ENCODE measurements at regions not wholly inside any gene's neighbourhood (a gene's known extent, or its start where the extent isn't known, plus 50 kb on each side); places are given as distances from the start of the nearest gene placed in this dataset.

GRCh38 chr12:3336606-3337311, 154.2 kb upstream of the PRMT8 start:
- no peak overlapping the region for H3K27ac ChIP-seq
- TF ChIP-seq CTCF (conservative IDR thresholded peaks at IDR 0.05) = no peak

- no peak overlapping the region for H3K27ac ChIP-seq
- TF ChIP-seq CTCF (conservative IDR thresholded peaks at IDR 0.05) = no peak
Observed at GRCh38 chr12:3337944-3338343, 153.1 kb upstream of the PRMT8 start.

- no peak for TF ChIP-seq CTCF (conservative IDR thresholded peaks at IDR 0.05)
- H3K27ac ChIP-seq = no peak overlapping the region
Observed at GRCh38 chr12:3339221-3339620, 151.8 kb upstream of the PRMT8 start.

GRCh38 chr12:3341594-3341993, 149.4 kb upstream of the PRMT8 start:
- no peak for TF ChIP-seq CTCF (conservative IDR thresholded peaks at IDR 0.05)

GRCh38 chr12:3342051-3342450, 149.0 kb upstream of the PRMT8 start:
- H3K27ac ChIP-seq = peak overlapping the region; percentile 37; the same call in 1 of the 2 replicates
- peak; percentile 52 for TF ChIP-seq CTCF (conservative IDR thresholded peaks at IDR 0.05)

More at GRCh38 chr12:3341594-3341993, 149.4 kb upstream of the PRMT8 start:
- H3K27ac ChIP-seq = peak overlapping the region; percentile 37; the same call in 1 of the 2 replicates

GRCh38 chr12:3348055-3348454, 142.9 kb upstream of the PRMT8 start:
- H3K27ac ChIP-seq = no peak overlapping the region
- TF ChIP-seq CTCF (conservative IDR thresholded peaks at IDR 0.05) = no peak

GRCh38 chr12:3350432-3350831, 140.6 kb upstream of the PRMT8 start:
- 0 out of 2 replicates have a peak overlapping the region, but pooled peaks have one; percentile 14 for H3K27ac ChIP-seq
- no peak for TF ChIP-seq CTCF (conservative IDR thresholded peaks at IDR 0.05)

All from VCaP (cell line).